NCI-H2196 (cell line): ENCODE measurements at regions not wholly inside any gene's neighbourhood (a gene's known extent, or its start where the extent isn't known, plus 50 kb on each side); places are given as distances from the start of the nearest gene placed in this dataset.

ENCODE experiments used
- DNase-seq: peaks from one replicate; lab custom pipeline; 2025; ENCODE audit not compliant: unreplicated experiment; lab: John Stamatoyannopoulos, UW

GRCh38 chr6:4383910-4384638 lies 248.7 kb upstream of the ECI2 start:
- no peak for DNase-seq

DNA sequence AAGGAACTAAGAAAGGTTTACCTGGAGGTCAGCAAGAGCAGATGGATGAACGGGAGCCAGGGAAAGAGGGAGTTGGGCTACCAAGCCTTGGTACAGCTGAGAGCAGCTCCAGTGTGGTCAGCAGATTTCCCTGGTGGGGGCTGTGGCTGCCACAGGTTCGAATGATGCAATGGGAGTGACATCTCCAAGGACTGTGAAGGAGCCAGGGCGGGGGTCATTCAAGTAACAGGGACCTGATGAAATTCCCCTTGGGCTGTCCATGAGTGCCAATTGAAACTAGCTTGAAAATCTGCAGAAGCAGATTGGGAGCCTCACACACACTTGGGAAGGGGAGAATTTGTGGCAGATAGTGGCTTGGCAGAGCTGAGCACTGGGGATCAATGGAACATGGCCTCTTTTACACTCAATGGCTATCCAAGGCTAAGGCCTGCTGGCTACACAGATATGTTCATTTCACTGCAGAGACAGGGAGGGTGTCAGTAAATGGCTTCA lies 247.0 kb upstream of the ECI2 start:
- DNase-seq = no peak

DNA sequence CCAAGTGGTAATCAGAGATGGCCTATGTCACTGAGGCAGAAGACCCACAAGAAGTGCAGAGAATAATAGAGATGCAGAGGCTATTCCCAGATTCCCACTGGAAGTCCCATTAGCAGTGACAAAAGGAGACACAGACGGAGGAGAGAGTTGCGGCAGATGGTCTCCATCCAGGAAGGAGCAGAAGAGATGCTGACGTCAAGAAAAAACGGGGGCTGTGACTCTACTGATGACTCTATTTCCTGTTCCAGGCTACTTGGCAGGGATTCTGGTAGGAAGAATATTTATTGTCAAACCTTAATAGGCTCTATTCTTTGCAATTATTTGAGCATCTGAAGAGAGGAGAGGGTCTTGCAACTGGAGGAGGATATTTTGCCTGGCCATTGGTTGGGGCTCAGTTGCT lies 246.0 kb upstream of the ECI2 start:
- DNase-seq = no peak

DNA sequence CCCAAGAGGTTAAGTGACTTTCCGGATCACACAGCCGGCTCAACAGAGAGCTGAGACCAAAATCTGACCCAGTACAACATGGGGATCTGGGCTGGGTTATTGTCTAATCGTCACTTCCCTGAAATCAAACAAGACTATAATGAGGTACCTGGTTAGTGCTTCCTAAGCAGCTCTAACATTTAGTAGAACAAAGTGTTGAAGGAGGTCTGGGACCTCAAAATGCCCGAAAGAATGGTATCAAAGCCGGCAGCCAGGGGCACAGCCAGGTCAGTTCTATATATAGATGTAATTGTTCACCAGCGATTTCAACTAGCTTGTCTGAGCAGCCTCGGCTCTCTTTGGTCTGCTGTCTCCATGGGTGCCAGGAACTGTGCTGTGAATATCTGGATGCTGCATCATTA lies 245.5 kb upstream of the ECI2 start:
- DNase-seq = no peak

- no peak for DNase-seq
Observed at GRCh38 chr6:4379958-4380357, 244.6 kb upstream of the ECI2 start.

DNA sequence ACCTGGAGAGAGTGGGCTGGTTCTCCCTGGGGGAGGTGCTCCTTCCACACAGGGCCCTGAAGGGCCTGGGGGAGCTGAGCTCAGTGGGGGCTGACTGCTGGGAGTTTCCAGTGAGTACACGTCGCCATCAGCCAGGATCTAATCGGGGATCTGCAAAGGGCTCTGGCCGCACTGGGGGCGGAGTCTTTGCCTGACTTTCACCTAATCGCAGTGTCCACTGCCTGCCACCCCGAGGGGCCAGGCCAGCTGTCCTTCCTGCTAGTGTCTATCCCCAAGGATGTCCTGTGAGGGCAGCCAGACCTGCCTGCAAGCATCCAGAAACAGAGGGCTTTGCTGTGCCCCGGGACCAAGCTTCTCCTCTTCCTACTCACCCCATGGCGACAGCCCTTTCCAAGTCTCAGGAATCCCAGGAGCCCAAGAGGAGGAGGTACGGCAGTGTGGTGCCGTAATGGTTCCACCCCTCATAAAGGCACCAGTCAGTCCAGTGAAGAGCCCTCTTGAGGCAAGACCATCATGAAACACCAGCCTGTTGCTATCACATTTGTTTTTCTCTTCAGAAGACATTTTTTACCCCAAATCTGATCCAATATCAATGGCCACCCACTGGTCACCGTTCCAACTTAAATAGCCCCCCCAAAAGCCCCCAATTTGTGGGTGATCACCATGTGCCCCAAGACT lies 243.1 kb upstream of the ECI2 start:
- DNase-seq = no peak

DNA sequence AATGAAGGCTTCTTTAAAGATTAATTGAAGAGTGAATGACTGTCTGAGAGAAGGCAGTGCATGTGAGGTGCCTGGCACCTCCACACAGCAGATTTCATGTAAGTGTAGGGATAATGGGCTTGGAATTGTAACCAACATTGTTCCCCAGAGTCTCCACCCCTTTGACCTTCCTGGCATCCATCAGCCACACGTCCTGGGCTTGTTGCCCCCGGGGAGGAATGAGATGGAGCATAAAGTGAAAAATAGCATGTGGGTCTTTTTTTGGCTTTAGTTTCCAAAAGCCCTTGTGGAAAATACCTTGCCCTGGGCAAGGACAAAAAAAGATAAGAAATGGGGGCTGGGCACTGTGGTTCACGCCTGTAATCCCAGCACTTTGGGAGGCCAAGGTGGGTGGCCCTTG lies 242.2 kb upstream of the ECI2 start:
- DNase-seq = no peak

DNA sequence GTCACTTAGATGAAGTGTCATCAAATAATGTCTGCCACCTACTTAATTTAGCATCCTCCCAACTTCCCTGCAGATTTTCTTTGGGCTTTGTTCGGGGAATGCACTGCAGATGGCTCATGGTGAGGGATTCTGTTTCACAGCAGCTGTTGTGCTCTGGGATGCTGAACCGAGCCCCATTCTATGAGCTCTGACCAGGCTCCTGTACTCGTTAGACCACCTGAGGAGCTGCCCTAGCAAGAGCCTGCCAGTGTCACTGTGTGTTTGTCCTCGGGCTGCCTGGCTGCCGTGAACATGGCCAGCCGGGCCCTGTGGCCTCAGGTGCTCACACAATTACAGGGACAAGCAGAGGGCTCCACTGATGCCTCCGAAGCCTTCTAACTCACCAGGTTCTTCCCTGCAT lies 238.8 kb upstream of the ECI2 start:
- DNase-seq = no peak

DNA sequence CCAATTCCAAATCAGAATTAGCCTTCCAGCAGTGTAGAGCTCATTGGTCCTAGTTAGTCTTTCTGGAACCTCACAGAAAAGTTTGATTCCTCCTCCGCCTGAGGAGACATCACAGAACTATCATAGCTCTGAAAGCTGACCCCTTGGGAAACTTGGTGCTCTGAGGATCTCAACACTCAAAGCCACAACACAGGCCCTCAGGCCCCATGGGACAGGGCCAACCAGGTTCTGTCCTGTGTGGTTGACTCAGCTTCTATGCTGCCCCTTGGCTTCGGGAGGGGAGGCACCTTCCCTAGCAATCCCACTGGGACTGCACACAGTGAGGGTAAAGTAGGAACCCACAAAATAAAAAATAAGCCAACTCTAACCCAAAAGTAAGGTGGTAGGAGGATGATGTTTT lies 237.5 kb upstream of the ECI2 start:
- DNase-seq = no peak

- DNase-seq = no peak
Observed at GRCh38 chr6:4371207-4371921, 236.0 kb upstream of the ECI2 start.

DNA sequence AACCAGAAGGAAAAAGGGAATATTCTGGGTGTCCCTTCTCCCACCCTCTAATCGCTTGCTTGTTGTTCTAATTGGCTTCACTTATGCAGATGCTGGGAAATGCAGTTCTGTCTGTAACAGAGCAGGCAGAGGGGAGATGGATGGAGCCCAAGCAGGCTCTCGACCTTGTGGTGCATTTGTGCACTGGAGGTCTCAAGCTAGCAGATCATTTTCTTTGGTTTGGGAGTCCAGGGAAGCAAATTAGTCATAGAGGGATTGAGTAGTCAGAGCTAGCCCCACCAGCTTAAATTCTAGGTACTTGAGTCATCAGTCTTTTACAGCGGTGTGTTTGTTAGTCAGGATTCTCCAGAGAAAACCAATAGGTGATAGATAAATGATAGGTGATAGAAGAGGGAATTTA lies 234.7 kb upstream of the ECI2 start:
- DNase-seq = no peak

DNA sequence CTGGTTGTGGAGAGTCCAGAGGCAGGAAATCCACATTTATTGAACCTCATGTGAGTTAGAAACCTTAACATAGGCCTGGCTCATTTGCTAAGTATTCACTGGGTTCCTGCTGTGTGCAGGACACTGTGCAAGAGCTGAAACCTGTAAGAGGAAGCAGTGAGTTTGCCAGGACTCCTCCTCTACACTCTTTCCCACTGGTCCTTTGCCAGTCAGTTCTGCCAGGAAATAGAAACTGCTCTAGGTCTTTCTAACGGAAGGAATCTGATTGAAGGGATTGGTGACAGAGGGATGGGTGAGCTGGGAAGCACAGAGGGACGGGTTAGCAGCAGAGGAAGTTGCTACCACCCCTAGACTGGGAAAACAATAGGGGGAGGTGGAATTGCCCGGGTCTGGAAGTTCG lies 234.2 kb upstream of the ECI2 start:
- DNase-seq = no peak

GRCh38 chr6:4368649-4369048 lies 233.3 kb upstream of the ECI2 start:
- DNase-seq = no peak

- no peak for DNase-seq
Observed at GRCh38 chr6:4367643-4368042, 232.3 kb upstream of the ECI2 start.

- DNase-seq = no peak
Observed at GRCh38 chr6:4366635-4367395, 231.4 kb upstream of the ECI2 start.

GRCh38 chr6:4365686-4366085 lies 230.3 kb upstream of the ECI2 start:
- DNase-seq = no peak

DNA sequence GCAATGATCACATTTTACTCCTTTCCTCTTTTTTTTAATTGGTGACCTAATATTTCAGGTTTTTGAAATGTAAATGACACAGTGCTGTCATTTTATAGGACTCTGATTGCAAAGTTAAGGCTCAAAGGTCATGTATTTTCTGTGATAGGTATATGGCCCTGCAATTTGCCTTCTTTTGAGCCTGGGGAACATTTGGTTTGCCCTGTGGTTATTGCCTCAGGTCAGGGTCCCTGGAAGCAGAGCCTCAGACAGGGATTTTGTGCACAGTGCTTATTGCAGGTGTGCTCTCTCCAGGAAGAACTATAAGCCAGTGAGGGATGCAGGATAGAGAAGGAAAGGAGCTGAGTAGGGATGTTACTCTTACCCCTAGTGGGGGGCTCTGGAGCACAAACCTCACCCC lies 229.3 kb upstream of the ECI2 start:
- no peak for DNase-seq

DNA sequence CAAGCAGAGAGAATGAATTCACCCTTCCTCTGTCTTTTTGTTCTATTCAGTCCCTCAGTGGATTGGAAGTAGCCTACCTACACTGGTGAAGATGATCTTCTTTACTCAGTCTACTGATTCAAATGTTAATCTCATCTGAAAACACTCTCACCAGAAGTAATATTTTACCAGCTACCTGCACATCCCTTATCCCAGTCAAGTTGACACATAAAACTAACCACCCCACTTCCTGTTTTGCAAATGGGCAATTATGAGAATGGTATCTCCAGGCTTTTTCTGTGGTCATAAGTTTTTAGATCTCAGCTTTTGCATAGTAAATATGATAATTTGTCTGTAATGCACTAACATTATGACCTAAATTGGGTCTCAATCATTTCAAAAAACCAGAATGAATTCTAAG lies 228.8 kb upstream of the ECI2 start:
- DNase-seq = no peak

DNA sequence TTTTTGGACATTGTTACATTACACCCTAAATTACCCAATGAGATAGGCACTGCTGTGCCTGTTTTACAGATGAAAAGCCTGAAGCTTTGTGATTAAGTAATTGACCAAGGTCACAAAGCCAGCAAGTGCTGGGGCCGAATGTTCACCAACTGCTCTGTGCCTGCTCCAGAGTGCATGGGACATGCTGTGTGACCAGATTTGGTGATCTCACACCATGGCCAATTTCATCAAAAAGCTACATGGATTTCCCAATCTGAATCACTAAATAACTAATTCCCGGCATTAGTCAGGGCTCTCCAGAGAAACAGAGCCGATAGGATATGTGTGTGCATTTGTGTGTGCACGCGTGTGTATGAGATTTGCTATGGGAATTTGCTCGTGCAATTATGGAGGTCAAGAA lies 228.3 kb upstream of the ECI2 start:
- DNase-seq = no peak

DNA sequence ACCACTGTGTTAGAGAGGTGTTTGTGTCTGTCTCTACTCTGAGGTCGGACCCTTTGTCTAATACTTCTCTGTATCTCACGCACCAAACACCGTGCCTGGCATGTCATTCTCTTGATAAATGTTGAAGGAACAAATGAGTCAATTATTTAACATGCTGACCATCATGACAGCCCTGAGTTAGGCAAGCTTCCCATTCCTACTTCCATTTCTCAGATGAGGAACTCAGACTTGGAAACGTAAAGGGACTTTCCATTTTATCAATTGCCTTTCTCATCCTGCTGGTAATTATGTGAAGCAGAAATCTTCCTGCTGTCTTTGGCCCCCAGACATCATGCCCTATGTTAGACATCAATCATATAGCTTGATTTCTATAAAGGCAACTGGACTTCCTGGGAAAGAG lies 227.0 kb upstream of the ECI2 start:
- no peak for DNase-seq

DNA sequence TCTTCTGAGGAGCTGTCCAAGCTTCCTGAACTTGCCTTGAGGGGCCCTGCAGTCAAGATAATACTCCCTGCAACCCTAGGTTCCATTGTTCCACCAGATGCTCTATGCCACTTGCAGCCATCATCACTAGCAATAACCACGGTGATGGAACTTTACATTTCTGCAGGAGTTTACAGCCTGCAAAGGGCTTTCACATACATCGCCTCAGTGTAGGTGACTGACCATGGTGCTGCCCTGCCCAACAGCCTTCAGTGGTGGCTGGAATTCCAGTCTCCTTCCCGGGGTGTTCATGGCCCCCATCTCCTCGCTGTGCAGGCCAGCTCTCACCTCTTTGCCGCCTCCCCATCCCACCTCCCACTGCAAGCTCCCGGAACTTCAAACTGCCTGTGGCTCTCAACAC lies 225.5 kb upstream of the ECI2 start:
- DNase-seq = no peak
